ENCODE measurements at regions not wholly inside any gene's neighbourhood (a gene's known extent, or its start where the extent isn't known, plus 50 kb on each side); places are given as distances from the start of the nearest gene placed in this dataset.

GRCh38 chr6:14806101-14806500, 439.8 kb upstream of the JARID2 start:
- DNase-seq: no peak
- Histone ChIP-seq H3K9me3 (no peaks in the 10 kb centered on the region), H3K4me1 (ENCODE audit: insufficient read depth) (peaks cover 5% of the 10 kb centered on the region), H3K36me3 (no peaks in the 10 kb centered on the region), H3K4me3 (no peak overlapping the region), H3K27ac (no peak overlapping the region), H3K27me3 (no peaks in the 10 kb centered on the region)
- WGBS, 3 donors: 92 to 97% (median 94%) methylated on average over 2 of the region's 2 CpGs
- intact Hi-C loops (cut with DNase I): no loop called here
- TF ChIP-seq EP300 (IDR thresholded peaks at IDR 0.05) (no peak), POLR2A (IDR thresholded peaks at IDR 0.05) (no peak), CTCF (IDR thresholded peaks at IDR 0.05) (no peak)

GRCh38 chr6:14807130-14807529, 438.7 kb upstream of the JARID2 start:
- no peak for TF ChIP-seq POLR2A (IDR thresholded peaks at IDR 0.05)
- TF ChIP-seq CTCF (IDR thresholded peaks at IDR 0.05): no peak
- no peak for TF ChIP-seq EP300 (IDR thresholded peaks at IDR 0.05)
- WGBS, 3 donors: 48 to 57% (median 56%) methylated on average over 6 of the region's 6 CpGs

GRCh38 chr6:14807971-14808370, 437.9 kb upstream of the JARID2 start:
- DNase-seq: no peak
- Histone ChIP-seq H3K27me3 (no peaks in the 10 kb centered on the region), H3K36me3 (no peaks in the 10 kb centered on the region), H3K27ac (no peak overlapping the region), H3K9me3 (no peaks in the 10 kb centered on the region), H3K4me1 (ENCODE audit: insufficient read depth) (peaks cover 5% of the 10 kb centered on the region), H3K4me3 (no peak overlapping the region)
- intact Hi-C loops (cut with DNase I): no loop called here
- WGBS, 3 donors: 96 to 98% (median 96%) methylated on average over 7 of the region's 7 CpGs
- no peak for TF ChIP-seq EP300 (IDR thresholded peaks at IDR 0.05)
- TF ChIP-seq POLR2A (IDR thresholded peaks at IDR 0.05): no peak
- no peak for TF ChIP-seq CTCF (IDR thresholded peaks at IDR 0.05)

More at GRCh38 chr6:14807130-14807529, 438.7 kb upstream of the JARID2 start:
- Histone ChIP-seq H3K9me3 (no peaks in the 10 kb centered on the region), H3K4me3 (no peak overlapping the region), H3K4me1 (ENCODE audit: insufficient read depth) (peaks cover 5% of the 10 kb centered on the region), H3K36me3 (no peaks in the 10 kb centered on the region), H3K27ac (no peak overlapping the region), H3K27me3 (no peaks in the 10 kb centered on the region)
- intact Hi-C loops (cut with DNase I): no loop called here
- no peak for DNase-seq

GRCh38 chr6:14810021-14810420, 435.8 kb upstream of the JARID2 start:
- Histone ChIP-seq H3K27me3 (no peaks in the 10 kb centered on the region), H3K4me3 (no peak overlapping the region), H3K27ac (no peak overlapping the region), H3K4me1 (ENCODE audit: insufficient read depth) (peaks cover under 1% of the 10 kb centered on the region), H3K36me3 (no peaks in the 10 kb centered on the region), H3K9me3 (no peaks in the 10 kb centered on the region)
- DNase-seq: no peak
- 88 to 92% (median 92%) methylated on average over 6 of the region's 6 CpGs for WGBS, 3 donors
- intact Hi-C loops (cut with DNase I): no loop called here
- no peak for TF ChIP-seq EP300 (IDR thresholded peaks at IDR 0.05)

DNA sequence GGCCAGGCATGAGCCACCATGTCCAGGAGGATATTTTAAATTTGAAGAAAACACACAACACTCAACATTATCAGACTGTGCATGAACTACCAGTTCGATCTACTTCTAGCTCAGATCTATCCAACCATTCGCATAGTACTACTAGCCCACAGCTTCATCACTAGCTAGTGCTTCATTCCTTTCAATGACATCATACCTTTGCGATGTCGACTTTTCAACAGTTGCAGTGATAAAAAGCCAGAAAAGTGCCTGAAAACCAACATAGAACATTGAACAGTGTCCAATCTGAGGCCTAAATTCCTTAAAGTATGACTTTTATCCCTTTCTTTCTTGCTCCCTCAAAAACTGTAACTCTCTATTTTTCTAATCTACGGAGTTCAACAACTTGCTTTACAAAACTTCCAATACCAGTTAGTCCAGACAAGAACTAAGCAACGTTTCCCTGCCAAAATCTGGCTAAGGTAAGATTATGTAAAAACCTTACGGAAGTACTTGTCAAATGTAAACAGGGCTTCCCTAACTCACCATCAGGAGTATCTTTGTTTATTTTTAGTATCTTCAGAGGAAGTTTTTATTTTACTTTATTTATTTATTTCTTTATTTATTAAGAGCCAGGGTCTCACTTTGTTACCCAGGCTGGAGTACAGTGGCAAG, 434.0 kb upstream of the JARID2 start:
- Histone ChIP-seq H3K27ac (no peak overlapping the region), H3K27me3 (no peaks in the 10 kb centered on the region), H3K36me3 (no peaks in the 10 kb centered on the region), H3K4me3 (no peak overlapping the region), H3K4me1 (ENCODE audit: insufficient read depth) (peaks cover 2% of the 10 kb centered on the region), H3K9me3 (no peaks in the 10 kb centered on the region)
- intact Hi-C loops (cut with DNase I): no loop called here
- no peak for TF ChIP-seq POLR2A (IDR thresholded peaks at IDR 0.05)
- no peak for TF ChIP-seq CTCF (IDR thresholded peaks at IDR 0.05)
- TF ChIP-seq EP300 (IDR thresholded peaks at IDR 0.05): no peak
- WGBS, 3 donors: 78 to 84% (median 80%) methylated on average over 7 of the region's 7 CpGs
- no peak for DNase-seq
